ENCODE measurements at regions not wholly inside any gene's neighbourhood (a gene's known extent, or its start where the extent isn't known, plus 50 kb on each side); places are given as distances from the start of the nearest gene placed in this dataset.

DNA sequence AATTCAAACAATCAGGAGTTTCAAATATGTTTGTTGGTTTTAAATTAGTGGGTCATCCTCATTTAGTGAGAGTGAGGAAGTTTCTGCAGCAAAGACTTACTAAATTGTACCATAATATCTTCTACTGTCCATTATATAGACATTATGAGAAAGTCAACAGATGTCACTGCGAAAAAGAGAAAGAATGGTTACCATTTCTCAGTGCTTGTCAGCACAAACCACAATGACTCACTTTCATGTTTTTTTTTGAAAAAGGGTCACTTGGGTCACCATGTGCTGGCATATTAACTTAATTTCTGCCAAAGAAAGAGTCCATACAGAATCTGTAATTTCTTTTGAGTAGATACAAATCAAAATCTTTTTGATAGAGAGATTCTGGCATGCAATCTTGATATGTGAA lies 924.6 kb upstream of the FAT3 start:
- dilution Hi-C loops (cut with HindIII; ENCODE audit: low sequenced_read_pairs, unreplicated experiment) (no loop called here), in situ Hi-C loops (cut with MboI; ENCODE audit: low sequenced_read_pairs) (no loop called here), intact Hi-C loops (cut with micrococcal nuclease) (no loop called here)
- H3K18ac ChIP-seq (ENCODE audit: low read depth, low read length): no peak overlapping the region
- ChIA-PET CTCF (no interaction called here), POLR2A (ENCODE audit: unreplicated experiment) (no interaction called here)
- DNase-seq (peak; percentile 59), ATAC-seq (ENCODE audit: low read depth) (no peak)
- no peaks in the 10 kb centered on the region for H4K20me1 ChIP-seq (ENCODE audit: insufficient read depth, low read length)
- H2AK5ac ChIP-seq (ENCODE audit: low read depth, low read length): no peak overlapping the region
- H2BK20ac ChIP-seq (ENCODE audit: low read depth, low read length): no peak overlapping the region
- H2AFZ ChIP-seq (replicated peaks; ENCODE audit: low read length, poor library complexity): no peak overlapping the region
- H3K27me3 ChIP-seq (ENCODE audit: control insufficient read depth, insufficient read depth, low read length): no peaks in the 10 kb centered on the region
- H2BK5ac ChIP-seq (ENCODE audit: low read depth, low read length, poor library complexity, severe bottlenecking): no peak overlapping the region
- WGBS, 2 experiments (ENCODE audit: extremely low coverage in 2 of 2, insufficient read length in 1 of 2): no CpG with 5 or more reads among the region's 1 CpG
- no peaks in the 10 kb centered on the region for H3K36me3 ChIP-seq (ENCODE audit: control insufficient read depth, insufficient read depth, low read length)
- H2BK120ac ChIP-seq (ENCODE audit: low read depth, low read length): no peak overlapping the region; the same call in 1 of the 2 replicates
- H3K27ac ChIP-seq (ENCODE audit: insufficient read depth, low read length): no peak overlapping the region
- no peak overlapping the region for H3K14ac ChIP-seq (replicated peaks; ENCODE audit: low read depth, low read length)
- H3K56ac ChIP-seq (ENCODE audit: extremely low read depth, insufficient read depth, low read length): no peak overlapping the region
- H3K4ac ChIP-seq (ENCODE audit: low read depth, low read length): no peak overlapping the region
- H3K4me2 ChIP-seq (ENCODE audit: low read depth, low read length): no peak overlapping the region
- no peak overlapping the region for H4K8ac ChIP-seq (ENCODE audit: low read depth in 2 of 2, low read length in 2 of 2)
- H2AK9ac ChIP-seq (replicated peaks; ENCODE audit: low read depth, low read length, poor library complexity): no peak overlapping the region
- no peak overlapping the region for H3K4me3 ChIP-seq (ENCODE audit: insufficient read depth, low read depth, low read length)
- H4K91ac ChIP-seq (ENCODE audit: insufficient read depth, low read depth, low read length): no peak overlapping the region
- no peak overlapping the region for H3K9ac ChIP-seq (ENCODE audit: low read depth, low read length)
- BruUV-seq (replicated peaks): no TSS peak
- no peaks in the 10 kb centered on the region for H3K79me1 ChIP-seq (ENCODE audit: low read depth in 1 of 2, low read length in 2 of 2)
- H3K9me1 ChIP-seq (ENCODE audit: insufficient read depth, low read length): no peaks in the 10 kb centered on the region
- H3K9me3 ChIP-seq (ENCODE audit: control insufficient read depth, insufficient read depth, low read length): no peaks in the 10 kb centered on the region
- TF ChIP-seq RAD21 (IDR thresholded peaks at IDR 0.05; ENCODE audit: low read length) (no peak), FOS (IDR thresholded peaks at IDR 0.05; ENCODE audit: low read depth, low read length) (no peak), RFX5 (IDR thresholded peaks at IDR 0.05; ENCODE audit: low read depth, low read length) (no peak), MXI1 (IDR thresholded peaks at IDR 0.05; ENCODE audit: borderline replicate concordance, low read depth, low read length) (no peak), NFE2L2 (IDR thresholded peaks at IDR 0.05; ENCODE audit: low read depth, low read length) (no peak)
- TF ChIP-seq, protein P1, sequence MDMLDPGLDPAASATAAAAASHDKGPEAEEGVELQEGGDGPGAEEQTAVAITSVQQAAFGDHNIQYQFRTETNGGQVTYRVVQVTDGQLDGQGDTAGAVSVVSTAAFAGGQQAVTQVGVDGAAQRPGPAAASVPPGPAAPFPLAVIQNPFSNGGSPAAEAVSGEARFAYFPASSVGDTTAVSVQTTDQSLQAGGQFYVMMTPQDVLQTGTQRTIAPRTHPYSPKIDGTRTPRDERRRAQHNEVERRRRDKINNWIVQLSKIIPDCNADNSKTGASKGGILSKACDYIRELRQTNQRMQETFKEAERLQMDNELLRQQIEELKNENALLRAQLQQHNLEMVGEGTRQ (IDR thresholded peaks at IDR 0.05; ENCODE audit: low read depth, low read length): no peak
- no peak overlapping the region for H2BK15ac ChIP-seq (ENCODE audit: low read depth, low read length)
- no peak overlapping the region for H3K23ac ChIP-seq (ENCODE audit: low read depth, low read length)
- H4K5ac ChIP-seq (ENCODE audit: low read depth, low read length): no peak overlapping the region
- no peaks in the 10 kb centered on the region for H3K4me1 ChIP-seq (ENCODE audit: control insufficient read depth, insufficient read depth, low read length)

Data from IMR-90 (cell line).